ENCODE measurements at regions not wholly inside any gene's neighbourhood (a gene's known extent, or its start where the extent isn't known, plus 50 kb on each side); places are given as distances from the start of the nearest gene placed in this dataset.

DNA sequence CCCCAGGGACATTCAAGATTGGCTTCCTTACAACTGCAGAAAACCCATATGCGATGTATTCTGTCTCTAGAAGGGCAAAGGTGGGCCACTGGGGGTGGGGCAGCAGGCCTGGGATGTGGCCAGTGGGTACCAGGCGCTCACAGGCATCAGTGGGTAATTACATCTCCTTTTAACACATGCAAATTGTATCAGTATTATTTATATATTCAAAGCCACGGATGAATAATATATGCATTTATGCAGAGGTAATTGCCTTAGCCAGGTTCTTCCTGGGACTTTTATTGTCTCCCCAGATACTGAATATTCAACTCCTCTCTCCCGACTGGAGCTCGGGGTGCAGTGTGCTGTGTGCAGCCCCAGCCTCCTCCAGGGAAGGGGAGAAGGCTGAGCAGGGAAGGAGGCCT lies 109.4 kb upstream of the MVB12B start:
- Histone ChIP-seq H3K9me3 (ENCODE audit: insufficient read depth, low read length) (peaks cover 38% of the 10 kb centered on the region), H3K4me1 (ENCODE audit: insufficient read depth, insufficient read length) (no peaks in the 10 kb centered on the region), H3K4me3 (ENCODE audit: insufficient read length, low read depth) (no peak overlapping the region), H3K27me3 (ENCODE audit: insufficient read depth, insufficient read length) (no peaks in the 10 kb centered on the region), H3K9ac (ENCODE audit: insufficient read length, low read depth) (no peak overlapping the region), H3K36me3 (ENCODE audit: insufficient read depth, insufficient read length, low read length) (no peaks in the 10 kb centered on the region)
- no peak for TF ChIP-seq YY1 (IDR thresholded peaks at IDR 0.05; ENCODE audit: insufficient read depth, insufficient read length)
- TF ChIP-seq ZNF274 (IDR thresholded peaks at IDR 0.05; ENCODE audit: low read depth, low read length), result no peak
- no peak for TF ChIP-seq SUZ12 (IDR thresholded peaks at IDR 0.05; ENCODE audit: extremely low read depth, insufficient read depth, insufficient read length)
- DNase-seq (ENCODE audit: low read depth, low spot score), result no peak

DNA sequence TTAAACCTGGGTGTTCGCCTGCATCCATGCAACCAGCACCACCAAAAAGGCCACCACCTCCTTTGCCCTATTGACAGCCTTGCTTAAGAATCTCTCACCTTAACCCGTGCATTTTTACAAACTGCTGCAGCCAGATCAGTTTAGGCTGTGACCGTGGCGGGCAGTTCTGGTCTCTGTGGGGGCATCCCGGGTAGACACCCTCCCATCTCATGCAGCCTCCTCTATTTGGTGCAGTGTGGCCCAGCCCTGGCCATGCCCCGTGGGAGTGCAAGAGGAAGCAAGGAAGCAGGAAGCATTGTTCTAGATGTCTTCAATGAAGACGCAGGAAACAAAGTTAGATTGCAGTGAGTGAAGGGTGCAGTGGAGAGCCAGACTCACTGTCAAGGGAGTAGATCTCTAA lies 108.8 kb upstream of the MVB12B start:
- H3K36me3 ChIP-seq (ENCODE audit: insufficient read depth, insufficient read length, low read length), result no peaks in the 10 kb centered on the region
- no peak overlapping the region for H3K9ac ChIP-seq (ENCODE audit: insufficient read length, low read depth)
- no peak for TF ChIP-seq SUZ12 (IDR thresholded peaks at IDR 0.05; ENCODE audit: extremely low read depth, insufficient read depth, insufficient read length)
- TF ChIP-seq ZNF274 (IDR thresholded peaks at IDR 0.05; ENCODE audit: low read depth, low read length), result no peak
- TF ChIP-seq YY1 (IDR thresholded peaks at IDR 0.05; ENCODE audit: insufficient read depth, insufficient read length), result no peak
- no peaks in the 10 kb centered on the region for H3K4me1 ChIP-seq (ENCODE audit: insufficient read depth, insufficient read length)
- H3K9me3 ChIP-seq (ENCODE audit: insufficient read depth, low read length), result peaks cover 35% of the 10 kb centered on the region
- H3K27me3 ChIP-seq (ENCODE audit: insufficient read depth, insufficient read length), result no peaks in the 10 kb centered on the region
- no peak for DNase-seq (ENCODE audit: low read depth, low spot score)
- no peak overlapping the region for H3K4me3 ChIP-seq (ENCODE audit: insufficient read length, low read depth)

DNA sequence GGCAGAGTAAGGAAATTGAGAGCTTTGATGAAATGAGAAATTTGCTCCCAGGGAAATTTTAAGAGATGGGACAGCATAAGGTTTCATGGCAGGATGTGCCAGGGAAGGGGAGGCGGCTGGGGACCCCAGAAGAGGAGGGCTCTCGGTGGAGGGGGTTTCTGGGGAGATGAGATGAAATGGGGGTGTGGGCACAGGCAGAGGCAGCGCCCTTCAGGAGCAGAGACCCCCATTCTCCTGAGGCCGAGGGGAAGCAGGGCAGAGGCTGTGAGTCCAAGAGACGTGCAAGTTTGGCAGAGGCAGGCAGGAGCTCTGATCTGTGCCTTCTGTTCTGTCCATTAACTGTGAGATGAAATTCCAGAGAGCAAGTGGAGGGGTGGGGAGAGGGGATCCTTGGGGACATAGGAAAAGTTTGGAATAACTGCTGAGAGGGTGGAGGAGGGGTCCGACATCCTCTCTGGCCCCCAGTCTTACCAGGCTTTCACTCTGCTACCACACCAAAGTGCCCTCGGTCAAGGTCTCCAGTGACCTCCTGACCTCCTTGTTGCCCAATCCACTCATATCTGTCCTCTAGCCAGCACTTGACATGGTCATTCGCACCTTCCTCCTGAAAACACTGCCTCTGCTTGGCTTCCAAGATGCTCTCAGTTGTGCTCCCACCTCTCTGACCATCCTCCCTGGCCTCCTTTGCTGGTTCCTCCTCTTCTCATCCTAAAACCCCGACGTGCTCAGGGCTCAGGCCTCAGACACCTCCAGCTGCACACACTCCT lies 108.1 kb upstream of the MVB12B start:
- no peak for DNase-seq (ENCODE audit: low read depth, low spot score)
- Histone ChIP-seq H3K4me1 (ENCODE audit: insufficient read depth, insufficient read length) (no peaks in the 10 kb centered on the region), H3K9ac (ENCODE audit: insufficient read length, low read depth) (no peak overlapping the region), H3K36me3 (ENCODE audit: insufficient read depth, insufficient read length, low read length) (no peaks in the 10 kb centered on the region), H3K4me3 (ENCODE audit: insufficient read length, low read depth) (no peak overlapping the region), H3K27me3 (ENCODE audit: insufficient read depth, insufficient read length) (no peaks in the 10 kb centered on the region), H3K9me3 (ENCODE audit: insufficient read depth, low read length) (peaks cover 28% of the 10 kb centered on the region)
- no peak for TF ChIP-seq ZNF274 (IDR thresholded peaks at IDR 0.05; ENCODE audit: low read depth, low read length)
- no peak for TF ChIP-seq YY1 (IDR thresholded peaks at IDR 0.05; ENCODE audit: insufficient read depth, insufficient read length)
- TF ChIP-seq SUZ12 (IDR thresholded peaks at IDR 0.05; ENCODE audit: extremely low read depth, insufficient read depth, insufficient read length), result no peak

DNA sequence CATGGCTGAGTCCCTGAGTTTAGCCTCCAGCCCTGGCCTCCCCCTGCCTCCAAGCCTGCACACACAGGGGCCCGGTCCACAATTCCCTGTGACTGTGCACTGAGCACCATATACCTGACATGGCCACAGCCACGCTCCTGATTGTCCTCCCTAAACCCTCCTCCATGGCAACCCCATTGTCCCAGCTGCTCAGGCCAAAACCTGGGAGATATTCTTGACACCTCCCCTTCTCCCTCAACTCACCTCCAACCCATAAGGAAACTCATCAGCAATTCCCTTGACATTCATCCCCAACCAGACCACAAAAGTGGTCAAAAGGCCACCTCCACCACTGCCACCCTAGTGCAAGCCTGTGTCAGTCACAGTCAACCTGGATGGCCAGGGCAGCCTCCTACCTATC lies 107.5 kb upstream of the MVB12B start:
- H3K27me3 ChIP-seq (ENCODE audit: insufficient read depth, insufficient read length), result no peaks in the 10 kb centered on the region
- TF ChIP-seq ZNF274 (IDR thresholded peaks at IDR 0.05; ENCODE audit: low read depth, low read length), result no peak
- no peak for TF ChIP-seq SUZ12 (IDR thresholded peaks at IDR 0.05; ENCODE audit: extremely low read depth, insufficient read depth, insufficient read length)
- no peak for TF ChIP-seq YY1 (IDR thresholded peaks at IDR 0.05; ENCODE audit: insufficient read depth, insufficient read length)
- H3K4me3 ChIP-seq (ENCODE audit: insufficient read length, low read depth), result no peak overlapping the region
- peaks cover 22% of the 10 kb centered on the region for H3K9me3 ChIP-seq (ENCODE audit: insufficient read depth, low read length)
- no peak for DNase-seq (ENCODE audit: low read depth, low spot score)
- no peak overlapping the region for H3K9ac ChIP-seq (ENCODE audit: insufficient read length, low read depth)
- no peaks in the 10 kb centered on the region for H3K36me3 ChIP-seq (ENCODE audit: insufficient read depth, insufficient read length, low read length)
- H3K4me1 ChIP-seq (ENCODE audit: insufficient read depth, insufficient read length), result no peaks in the 10 kb centered on the region

DNA sequence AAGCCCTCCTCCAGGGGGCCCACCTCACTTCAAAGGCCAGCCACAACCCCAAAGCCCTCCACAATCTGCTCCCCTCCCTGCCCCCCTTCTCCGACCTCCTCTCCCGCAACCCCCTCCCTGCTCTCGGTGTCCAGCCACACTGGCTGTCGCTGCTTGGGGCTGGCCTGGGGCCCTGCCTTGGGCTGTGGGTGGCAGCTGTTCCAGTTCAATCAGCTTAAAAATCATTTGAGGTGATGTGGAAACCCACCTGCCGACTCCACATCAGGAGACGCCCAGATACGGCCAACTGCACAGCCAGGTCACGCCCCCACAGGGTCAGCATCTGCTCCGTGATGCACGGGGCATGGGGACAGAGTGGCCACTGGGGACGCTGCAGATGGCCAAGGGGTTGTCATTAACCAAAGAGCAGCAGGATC lies 107.0 kb upstream of the MVB12B start:
- Histone ChIP-seq H3K9me3 (ENCODE audit: insufficient read depth, low read length) (peaks cover 17% of the 10 kb centered on the region), H3K36me3 (ENCODE audit: insufficient read depth, insufficient read length, low read length) (no peaks in the 10 kb centered on the region), H3K4me3 (ENCODE audit: insufficient read length, low read depth) (no peak overlapping the region), H3K27me3 (ENCODE audit: insufficient read depth, insufficient read length) (no peaks in the 10 kb centered on the region), H3K4me1 (ENCODE audit: insufficient read depth, insufficient read length) (no peaks in the 10 kb centered on the region), H3K9ac (ENCODE audit: insufficient read length, low read depth) (no peak overlapping the region)
- no peak for DNase-seq (ENCODE audit: low read depth, low spot score)
- no peak for TF ChIP-seq YY1 (IDR thresholded peaks at IDR 0.05; ENCODE audit: insufficient read depth, insufficient read length)
- no peak for TF ChIP-seq SUZ12 (IDR thresholded peaks at IDR 0.05; ENCODE audit: extremely low read depth, insufficient read depth, insufficient read length)
- TF ChIP-seq ZNF274 (IDR thresholded peaks at IDR 0.05; ENCODE audit: low read depth, low read length), result no peak

DNA sequence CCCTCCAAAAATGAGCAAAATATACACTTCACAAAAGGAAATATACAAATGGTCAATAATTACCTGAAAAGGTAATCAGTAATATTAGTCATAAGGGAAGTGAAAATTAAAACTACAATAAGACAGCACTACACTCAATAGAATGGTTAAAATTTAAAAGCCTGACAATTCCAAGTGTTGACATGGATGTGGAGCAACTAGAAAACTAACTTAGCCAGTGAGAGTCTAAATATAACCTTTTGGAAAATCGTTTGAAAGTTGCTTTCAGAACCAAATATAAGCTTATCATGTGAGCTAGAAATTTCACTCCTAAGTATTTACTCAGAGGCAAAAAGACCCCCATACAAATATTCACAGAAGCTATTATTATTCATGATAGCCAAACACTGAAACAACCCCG lies 105.1 kb upstream of the MVB12B start:
- no peak overlapping the region for H3K9ac ChIP-seq (ENCODE audit: insufficient read length, low read depth)
- H3K4me1 ChIP-seq (ENCODE audit: insufficient read depth, insufficient read length), result no peaks in the 10 kb centered on the region
- no peak for DNase-seq (ENCODE audit: low read depth, low spot score)
- peaks cover 15% of the 10 kb centered on the region for H3K9me3 ChIP-seq (ENCODE audit: insufficient read depth, low read length)
- no peak overlapping the region for H3K4me3 ChIP-seq (ENCODE audit: insufficient read length, low read depth)
- TF ChIP-seq YY1 (IDR thresholded peaks at IDR 0.05; ENCODE audit: insufficient read depth, insufficient read length) (no peak), SUZ12 (IDR thresholded peaks at IDR 0.05; ENCODE audit: extremely low read depth, insufficient read depth, insufficient read length) (no peak), ZNF274 (IDR thresholded peaks at IDR 0.05; ENCODE audit: low read depth, low read length) (no peak)
- H3K36me3 ChIP-seq (ENCODE audit: insufficient read depth, insufficient read length, low read length), result no peaks in the 10 kb centered on the region
- no peaks in the 10 kb centered on the region for H3K27me3 ChIP-seq (ENCODE audit: insufficient read depth, insufficient read length)

DNA sequence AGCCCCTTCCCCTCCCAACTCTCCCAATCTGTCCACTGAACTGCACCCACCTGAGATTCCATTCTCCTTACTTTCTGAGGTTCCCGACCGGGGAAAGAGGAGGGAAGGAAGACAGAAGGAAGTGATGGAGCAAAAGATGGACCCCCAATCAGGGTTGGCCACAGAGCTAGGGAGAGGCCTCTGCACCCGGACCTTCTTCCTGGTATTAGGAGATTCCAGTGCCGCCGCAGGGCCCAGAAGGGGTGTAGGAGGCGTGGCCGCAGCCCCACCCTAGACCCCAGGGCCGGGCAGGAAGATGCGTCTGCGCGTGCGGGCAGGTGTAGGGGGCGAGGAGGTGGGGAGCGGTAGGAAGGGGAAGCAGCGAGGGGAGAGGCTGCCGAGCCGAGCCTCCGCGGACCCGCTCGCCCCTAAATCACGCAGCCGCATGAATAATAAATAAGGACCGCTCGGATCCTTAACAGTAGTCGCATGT lies 104.2 kb upstream of the MVB12B start:
- peaks cover 8% of the 10 kb centered on the region for H3K27me3 ChIP-seq (ENCODE audit: insufficient read depth, insufficient read length)
- no peak overlapping the region for H3K4me3 ChIP-seq (ENCODE audit: insufficient read length, low read depth)
- no peak overlapping the region for H3K9ac ChIP-seq (ENCODE audit: insufficient read length, low read depth)
- TF ChIP-seq SUZ12 (IDR thresholded peaks at IDR 0.05; ENCODE audit: extremely low read depth, insufficient read depth, insufficient read length) (no peak), YY1 (IDR thresholded peaks at IDR 0.05; ENCODE audit: insufficient read depth, insufficient read length) (no peak), ZNF274 (IDR thresholded peaks at IDR 0.05; ENCODE audit: low read depth, low read length) (no peak)
- H3K36me3 ChIP-seq (ENCODE audit: insufficient read depth, insufficient read length, low read length), result no peaks in the 10 kb centered on the region
- peaks cover 15% of the 10 kb centered on the region for H3K9me3 ChIP-seq (ENCODE audit: insufficient read depth, low read length)
- H3K4me1 ChIP-seq (ENCODE audit: insufficient read depth, insufficient read length), result no peaks in the 10 kb centered on the region
- no peak for DNase-seq (ENCODE audit: low read depth, low spot score)

Measured in NT2/D1 (cell line).